IPS-20b (cell line): ENCODE measurements at regions not wholly inside any gene's neighbourhood (a gene's known extent, or its start where the extent isn't known, plus 50 kb on each side); places are given as distances from the start of the nearest gene placed in this dataset.
"Not testable (repeated sequence)": the region's sequence is repeated elsewhere in the genome, so short reads cannot be mapped to it uniquely, and the experiment has no call there.

ENCODE experiments used
- H3K27ac ChIP-seq: one replicate; pipeline ENCODE4 v1.5.1; 2013; ENCODE audit warnings: low read length
- H3K27me3 ChIP-seq: 2 replicates; pipeline ENCODE4 v1.6.1; 2013; ENCODE audit warnings: mild to moderate bottlenecking, low read length, inconsistent platforms; ENCODE audit not compliant: insufficient read depth
- H3K36me3 ChIP-seq: 2 replicates; pipeline ENCODE4 v1.6.1; 2013; ENCODE audit warnings: low read depth, mild to moderate bottlenecking, inconsistent platforms, low read length, moderate library complexity; ENCODE audit not compliant: insufficient read depth
- H3K4me1 ChIP-seq: 2 replicates; pipeline ENCODE4 v1.6.1; 2013; ENCODE audit warnings: mild to moderate bottlenecking, control low read depth, inconsistent platforms, low read length, moderate library complexity; ENCODE audit not compliant: insufficient read depth
- H3K4me3 ChIP-seq: 2 replicates; pipeline ENCODE4 v1.5.1; 2013; ENCODE audit warnings: mild to moderate bottlenecking, low read length, inconsistent platforms
- H3K9ac ChIP-seq: 2 replicates; pipeline ENCODE4 v1.6.1; 2013; ENCODE audit warnings: low read depth, mild to moderate bottlenecking, inconsistent platforms, low read length, moderate library complexity
- H3K9me3 ChIP-seq: 2 replicates; pipeline ENCODE4 v1.6.1; 2013; ENCODE audit warnings: mild to moderate bottlenecking, low read depth, low read length, inconsistent platforms; ENCODE audit not compliant: insufficient read depth

DNA sequence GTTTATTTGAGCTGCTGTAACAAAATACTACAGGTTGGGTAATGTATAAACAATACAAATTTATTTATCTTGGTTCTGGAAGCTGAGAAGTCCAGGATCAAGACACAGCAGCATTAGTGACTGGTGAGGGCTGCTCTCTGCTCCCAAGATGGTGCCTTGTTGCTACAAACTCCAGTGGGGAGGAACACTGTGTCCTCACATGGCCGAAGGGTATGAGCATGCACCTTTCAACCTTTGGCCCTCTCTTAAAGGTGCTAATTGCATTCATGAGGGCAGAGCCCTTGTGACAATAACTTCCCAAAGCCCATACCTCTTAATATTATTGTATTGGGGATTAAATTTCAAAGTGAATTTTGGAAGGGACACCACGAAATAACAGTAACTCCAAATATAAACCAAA is 55.3 kb upstream of the ATP1B1 start:
- no peaks in the 10 kb centered on the region for H3K36me3 ChIP-seq
- H3K4me1 ChIP-seq = 0 out of 2 replicates have a peak, but pooled peaks cover 4% of the 10 kb centered on the region
- no peaks in the 10 kb centered on the region for H3K27me3 ChIP-seq
- H3K9ac ChIP-seq = no peak overlapping the region
- no peak overlapping the region for H3K4me3 ChIP-seq
- no peaks in the 10 kb centered on the region for H3K9me3 ChIP-seq
- H3K27ac ChIP-seq = no peak overlapping the region

DNA sequence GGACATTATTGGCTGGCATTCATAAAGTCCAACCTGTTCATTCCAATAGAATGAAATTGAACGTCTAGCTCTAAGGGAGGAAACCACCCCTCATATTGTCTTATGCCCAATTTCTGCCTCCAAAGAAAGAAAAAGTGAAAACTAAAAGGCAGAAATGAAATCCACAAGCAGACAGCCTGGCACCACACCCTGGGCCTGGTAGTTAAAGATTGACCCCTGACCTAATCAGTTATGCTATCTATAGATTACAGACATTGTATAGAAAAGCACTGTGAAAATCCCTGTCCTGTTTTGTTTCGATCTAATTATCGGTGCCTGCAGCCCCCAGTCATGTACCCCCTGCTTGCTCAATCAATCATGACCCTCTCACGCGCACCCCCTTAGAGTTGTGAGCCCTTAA is 54.3 kb upstream of the ATP1B1 start:
- not testable (repeated sequence) for H3K36me3 ChIP-seq, H3K27me3 ChIP-seq, H3K4me1 ChIP-seq, H3K9ac ChIP-seq, H3K9me3 ChIP-seq, H3K4me3 ChIP-seq, H3K27ac ChIP-seq

DNA sequence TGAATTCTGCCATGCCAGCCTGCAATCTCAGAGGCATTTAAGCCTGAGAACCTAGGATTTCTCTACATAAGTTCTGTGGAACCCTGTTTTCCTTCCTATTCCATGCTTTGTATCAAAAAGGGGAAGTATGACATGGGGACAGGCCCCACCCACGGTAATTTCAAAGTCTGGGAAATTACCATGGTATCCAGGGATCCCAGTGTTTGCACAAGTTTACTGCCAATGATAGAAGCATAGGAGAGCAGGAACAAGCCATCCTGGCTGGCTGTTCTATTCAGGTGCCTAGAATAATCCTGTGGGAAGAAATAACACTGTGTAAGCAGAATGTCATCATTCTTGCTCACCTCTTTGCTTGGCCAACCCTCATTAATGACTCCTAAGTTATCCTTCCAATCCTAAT is 53.8 kb upstream of the ATP1B1 start:
- Histone ChIP-seq H3K4me3 (no peak overlapping the region), H3K9ac (no peak overlapping the region), H3K27ac (no peak overlapping the region), H3K36me3 (no peaks in the 10 kb centered on the region), H3K9me3 (no peaks in the 10 kb centered on the region), H3K4me1 (peaks cover 8% of the 10 kb centered on the region; the same call in 1 of the 2 replicates), H3K27me3 (no peaks in the 10 kb centered on the region)

DNA sequence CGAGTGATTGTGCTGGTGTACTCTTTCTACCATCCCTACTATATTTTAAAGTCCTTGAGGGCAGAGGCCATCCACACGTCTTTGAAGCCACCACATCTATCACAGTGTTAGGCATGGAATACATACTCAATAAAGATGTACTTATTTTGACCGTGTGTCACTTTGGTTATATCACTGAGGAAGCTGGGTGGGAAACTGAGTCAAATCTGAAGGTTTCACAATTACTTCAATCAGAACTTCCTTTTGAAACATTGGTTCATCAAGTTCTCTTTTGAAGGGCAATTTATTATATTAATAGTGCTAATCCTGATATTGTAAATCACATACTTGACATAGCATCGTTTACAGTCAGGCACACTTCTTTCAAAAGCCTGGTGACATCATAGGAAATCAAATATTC is 53.3 kb upstream of the ATP1B1 start:
- peaks cover 8% of the 10 kb centered on the region; the same call in 1 of the 2 replicates for H3K4me1 ChIP-seq
- H3K9ac ChIP-seq = no peak overlapping the region
- no peaks in the 10 kb centered on the region for H3K27me3 ChIP-seq
- H3K9me3 ChIP-seq = no peaks in the 10 kb centered on the region
- H3K36me3 ChIP-seq = no peaks in the 10 kb centered on the region
- H3K4me3 ChIP-seq = no peak overlapping the region
- no peak overlapping the region for H3K27ac ChIP-seq
